H1 (cell line): ENCODE measurements at regions not wholly inside any gene's neighbourhood (a gene's known extent, or its start where the extent isn't known, plus 50 kb on each side); places are given as distances from the start of the nearest gene placed in this dataset.

Source experiments
- CTCF ChIA-PET: fragments of 300-600 bp; sonication (Branson Sonifier 250); formaldehyde crosslinking; loops from one replicate; lab custom pipeline; 2021; ENCODE audit not compliant: partially characterized antibody; lab: Charles Lee
- POLR2A ChIA-PET: fragments of 300-600 bp; sonication (Branson Sonifier 250); formaldehyde crosslinking; loops from one replicate; lab custom pipeline; 2021; ENCODE audit warnings: inconsistent platforms; ENCODE audit not compliant: partially characterized antibody; lab: Charles Lee
- DNase-seq, 2 experiments: peaks; one replicate each; pipeline versions ENCODE4 v3.0.0 to v3.0.0-alpha.2; 2010 to 2022; ENCODE audit warnings: low spot score in 2 of 2, low read depth in 1 of 2, mixed read lengths in 1 of 2
- FAIRE-seq: peaks from 2 replicates; lab custom pipeline; 2011; peaks lifted over from hg19 to GRCh38; lab: Jason Lieb, UNC
- H2AFZ ChIP-seq: 2 replicates; pipeline ENCODE4 v1.8.1; 2012; ENCODE audit warnings: low read length, inconsistent platforms
- H2AK5ac ChIP-seq: 2 replicates; pipeline ENCODE4 v1.6.1; 2013; ENCODE audit warnings: low read depth, low read length
- H2BK120ac ChIP-seq: replicated peaks from 2 replicates; pipeline ENCODE3; 2013; ENCODE audit warnings: low read depth, low read length, inconsistent platforms
- H2BK12ac ChIP-seq: 2 replicates; pipeline ENCODE4 v1.6.1; 2013; ENCODE audit warnings: low read depth, low read length
- H2BK15ac ChIP-seq: 2 replicates; pipeline ENCODE4 v1.6.1; 2013; ENCODE audit warnings: low read length
- H2BK20ac ChIP-seq: 2 replicates; pipeline ENCODE4 v1.6.1; 2013; ENCODE audit warnings: low read length
- H2BK5ac ChIP-seq: 2 replicates; pipeline ENCODE4 v1.6.1; 2013; ENCODE audit warnings: low read depth, low read length
- H3K14ac ChIP-seq: 2 replicates; pipeline ENCODE4 v1.6.1; 2013; ENCODE audit warnings: inconsistent platforms; ENCODE audit not compliant: insufficient read length
- H3K18ac ChIP-seq: 2 replicates; pipeline ENCODE4 v1.6.1; 2013; ENCODE audit warnings: low read length; ENCODE audit errors: extremely low read depth
- H3K23ac ChIP-seq: 2 replicates; pipeline ENCODE4 v1.6.1; 2013; ENCODE audit warnings: inconsistent platforms; ENCODE audit not compliant: insufficient read length
- H3K23me2 ChIP-seq: 2 replicates; pipeline ENCODE4 v1.6.1; 2013; ENCODE audit warnings: low read depth, low read length
- H3K27ac ChIP-seq: 2 replicates; pipeline ENCODE4 v1.6.1; 2011; ENCODE audit warnings: low read depth, low read length, inconsistent platforms
- H3K27me3 ChIP-seq, 4 experiments: replicated peaks in 1 of 4; 1 replicate in 1 of 4; 2 replicates in 3 of 4; pipeline versions ENCODE4 v1.6.1 to v1.8.1; 2011 to 2013; ENCODE audit warnings: low read length in 3 of 4, mild to moderate bottlenecking in 3 of 4, inconsistent platforms in 2 of 4, mixed read lengths in 2 of 4, moderate library complexity in 1 of 4; ENCODE audit not compliant: control insufficient read depth in 3 of 4, insufficient read depth in 3 of 4; ENCODE audit errors: extremely low read depth in 1 of 4
- H3K36me3 ChIP-seq, 4 experiments: 2 replicates each; pipeline versions ENCODE4 v1.6.1 to v1.8.1; 2011 to 2013; ENCODE audit warnings: mild to moderate bottlenecking in 4 of 4, low read length in 3 of 4, moderate library complexity in 2 of 4, control low read depth in 1 of 4, inconsistent platforms in 1 of 4; ENCODE audit not compliant: insufficient read depth in 4 of 4, control insufficient read depth in 2 of 4
- H3K4ac ChIP-seq: replicated peaks from 2 replicates; pipeline ENCODE3; 2013; ENCODE audit warnings: low read length, low read depth, mixed read lengths, inconsistent platforms; ENCODE audit not compliant: insufficient read length
- H3K4me1 ChIP-seq, 4 experiments: replicated peaks in 1 of 4; 1 replicate in 1 of 4; 2 replicates in 3 of 4; pipeline versions ENCODE4 v1.6.1 to v1.8.1; 2011 to 2013; ENCODE audit warnings: low read length in 3 of 4, inconsistent platforms in 2 of 4, mixed read lengths in 1 of 4; ENCODE audit not compliant: insufficient read depth in 4 of 4, control insufficient read depth in 3 of 4
- H3K4me2 ChIP-seq, 2 experiments: 2 replicates each; pipeline versions ENCODE4 v1.6.1 to v1.8.1; 2011 to 2013; ENCODE audit warnings: low read depth in 2 of 2, low read length in 2 of 2, control low read depth in 1 of 2, inconsistent platforms in 1 of 2, mild to moderate bottlenecking in 1 of 2; ENCODE audit not compliant: insufficient read depth in 1 of 2
- H3K4me3 ChIP-seq, 4 experiments: fragments of 200-600, 300-600 bp in 1 of 4; sonication (generic), shearing (Covaris generic), sonication (Bioruptor Twin) in 1 of 4; 2 replicates each; pipeline versions ENCODE4 v1.5.1 to v1.8.1; 2011 to 2016; ENCODE audit warnings: low read length in 4 of 4, low read depth in 3 of 4, control low read depth in 2 of 4, inconsistent platforms in 2 of 4, mild to moderate bottlenecking in 2 of 4, mixed read lengths in 1 of 4, moderate library complexity in 1 of 4; ENCODE audit not compliant: insufficient read depth in 2 of 4; ENCODE audit errors: extremely low read depth in 1 of 4
- H3K56ac ChIP-seq: replicated peaks from 2 replicates; pipeline ENCODE3; 2013; ENCODE audit warnings: low read depth, mild to moderate bottlenecking, mixed read lengths, low read length, inconsistent platforms; ENCODE audit not compliant: insufficient read length
- H3K79me1 ChIP-seq: 2 replicates; pipeline ENCODE4 v1.6.1; 2013; ENCODE audit warnings: low read depth, low read length, control low read depth
- H3K79me2 ChIP-seq, 2 experiments: 2 replicates each; pipeline versions ENCODE4 v1.6.1 to v1.8.1; 2012 to 2013; ENCODE audit warnings: low read length in 2 of 2, mild to moderate bottlenecking in 2 of 2, inconsistent platforms in 1 of 2; ENCODE audit not compliant: insufficient read depth in 2 of 2, control insufficient read depth in 1 of 2
- H3K9ac ChIP-seq, 4 experiments: replicated peaks in 1 of 4; 1 replicate in 1 of 4; 2 replicates in 3 of 4; pipeline versions ENCODE4 v1.6.1 to v1.8.1; 2011 to 2013; ENCODE audit warnings: low read depth in 3 of 4, low read length in 3 of 4, control low read depth in 2 of 4, mild to moderate bottlenecking in 2 of 4, moderate library complexity in 2 of 4, inconsistent platforms in 1 of 4; ENCODE audit errors: extremely low read depth in 1 of 4
- H3K9me3 ChIP-seq, 2 experiments: 2 replicates each; pipeline versions ENCODE4 v1.6.1 to v1.8.1; 2012 to 2013; ENCODE audit warnings: mild to moderate bottlenecking in 2 of 2, moderate library complexity in 2 of 2, control low read depth in 1 of 2, inconsistent platforms in 1 of 2, low read depth in 1 of 2, low read length in 1 of 2, mixed read lengths in 1 of 2; ENCODE audit not compliant: insufficient read depth in 2 of 2
- H4K20me1 ChIP-seq, 2 experiments: replicated peaks in 1 of 2; 2 replicates each; pipeline versions ENCODE3 to v1.8.1; 2011 to 2013; ENCODE audit warnings: inconsistent platforms in 2 of 2, low read length in 2 of 2, mild to moderate bottlenecking in 1 of 2; ENCODE audit not compliant: insufficient read depth in 2 of 2, control insufficient read depth in 1 of 2
- H4K5ac ChIP-seq: 2 replicates; pipeline ENCODE4 v1.6.1; 2013; ENCODE audit warnings: low read length, low read depth, mixed read lengths, inconsistent platforms; ENCODE audit not compliant: insufficient read length
- H4K8ac ChIP-seq: 2 replicates; pipeline ENCODE4 v1.8.0; 2013; ENCODE audit warnings: mild to moderate bottlenecking, moderate library complexity, low read length, inconsistent platforms; ENCODE audit not compliant: insufficient read depth; ENCODE audit errors: extremely low read depth
- H4K91ac ChIP-seq: replicated peaks from 2 replicates; pipeline ENCODE3; 2013; ENCODE audit warnings: low read length, mixed read lengths, inconsistent platforms; ENCODE audit not compliant: insufficient read length
- BCL11A ChIP-seq, 2 experiments: IDR thresholded peaks; one replicate each; pipeline ENCODE4 v1.6.1; 2011; ENCODE audit warnings: low read depth in 2 of 2, low read length in 2 of 2, mild to moderate bottlenecking in 2 of 2
- CBX5 ChIP-seq: fragments of 300-800, 300-1000 bp; sonication (generic); IDR thresholded peaks from 2 replicates; pipeline ENCODE4 v1.7.1; 2016; ENCODE audit warnings: antibody characterized with exemption, low read length, low read depth
- CREB1 ChIP-seq: IDR thresholded peaks from 2 replicates; pipeline ENCODE4 v1.6.1; 2012; ENCODE audit warnings: inconsistent platforms
- EGR1 ChIP-seq: IDR thresholded peaks from 2 replicates; pipeline ENCODE4 v1.6.1; 2011; ENCODE audit warnings: low read depth, low read length, borderline replicate concordance
- EZH2 ChIP-seq: fragments of 200-600 bp; sonication (generic); IDR thresholded peaks from 2 replicates; pipeline ENCODE4 v1.7.1; 2012; ENCODE audit warnings: low read depth, mild to moderate bottlenecking, moderate library complexity, low read length, inconsistent platforms; ENCODE audit not compliant: severe bottlenecking
- GABPA ChIP-seq: IDR thresholded peaks from 2 replicates; pipeline ENCODE4 v1.6.1; 2011; ENCODE audit warnings: mild to moderate bottlenecking, low read length, moderate library complexity, borderline replicate concordance; ENCODE audit not compliant: insufficient read depth
- GTF2F1 ChIP-seq: IDR thresholded peaks from 2 replicates; pipeline ENCODE4 v1.6.1; 2012; ENCODE audit warnings: low read depth, low read length, improper control_type of control experiment, borderline replicate concordance
- KDM4A ChIP-seq: IDR thresholded peaks from one replicate; pipeline ENCODE4 v1.7.1; 2012; ENCODE audit warnings: low read depth, mild to moderate bottlenecking, moderate library complexity, low read length, inconsistent platforms; ENCODE audit not compliant: severe bottlenecking
- RXRA ChIP-seq: IDR thresholded peaks from 2 replicates; pipeline ENCODE4 v1.6.1; 2011; ENCODE audit warnings: low read depth, mild to moderate bottlenecking, low read length, moderate library complexity; ENCODE audit not compliant: insufficient read depth
- SIX5 ChIP-seq: IDR thresholded peaks from 2 replicates; pipeline ENCODE4 v1.6.1; 2011; ENCODE audit warnings: mild to moderate bottlenecking, low read depth, low read length
- TAF1 ChIP-seq: IDR thresholded peaks from 2 replicates; pipeline ENCODE4 v1.6.1; 2011; ENCODE audit warnings: mild to moderate bottlenecking, low read depth, low read length
- USF2 ChIP-seq: IDR thresholded peaks from 2 replicates; pipeline ENCODE4 v1.6.1; 2011; ENCODE audit warnings: low read length, improper control_type of control experiment
- YY1 ChIP-seq: IDR thresholded peaks from 2 replicates; pipeline ENCODE4 v1.6.1; 2011; ENCODE audit warnings: low read depth, mild to moderate bottlenecking, low read length
- WGBS, 2 experiments: shearing (Covaris generic) in 1 of 2; methylation state at CpG; one replicate each; pipeline versions ENCODE4 v1.1.6 to v1.1.7; 2013 to 2015; ENCODE audit warnings: low lambda C conversion rate in 2 of 2, mixed read lengths in 2 of 2, inconsistent platforms in 1 of 2, low coverage in 1 of 2, missing lambda C conversion rate in 1 of 2; ENCODE audit not compliant: insufficient replicate concordance in 2 of 2, insufficient coverage in 1 of 2, insufficient read length in 1 of 2; ENCODE audit errors: extremely low coverage in 1 of 2, missing lambda C conversion rate in 1 of 2; 5-methylcytosine and 5-hydroxymethylcytosine counted together

- no peak for FAIRE-seq
- Histone ChIP-seq H3K9ac (no peak overlapping the region), H3K23me2 (no peaks in the 10 kb centered on the region), H4K91ac (no peak overlapping the region), H3K9me3 (no peaks in the 10 kb centered on the region), H3K36me3 (no peaks in the 10 kb centered on the region), H2BK5ac (no peak overlapping the region), H3K56ac (no peak overlapping the region), H2BK120ac (no peak overlapping the region), H3K79me2 (no peaks in the 10 kb centered on the region), H3K27me3 (no peaks in the 10 kb centered on the region), H3K23ac (no peak overlapping the region), H3K4me2 (no peak overlapping the region), H4K5ac (no peak overlapping the region), H4K8ac (no peak overlapping the region), H3K4me3 (no peak overlapping the region), H3K14ac (no peak overlapping the region), H3K27ac (no peak overlapping the region), H3K4me1 (peaks cover 0 to 3% (median 1%) of the 10 kb centered on the region in 4 experiments; a peak in 2 of 7 replicates), H3K79me1 (no peaks in the 10 kb centered on the region), H2BK15ac (no peak overlapping the region), H2BK20ac (no peak overlapping the region), H2BK12ac (no peak overlapping the region), H3K4ac (no peak overlapping the region), H2AFZ (no peak overlapping the region), H2AK5ac (no peak overlapping the region), H4K20me1 (no peaks in the 10 kb centered on the region), H3K18ac (no peak overlapping the region)
- no peak for DNase-seq
- 90% methylated on average over 18 of the region's 18 CpGs; no CpG with 5 or more reads in 1 of the 2 experiments for WGBS, 2 experiments
- CTCF ChIA-PET, result interaction anchor here (0.7 to 2.0 kb wide), 10 partner anchors 8 to 263 kb away, joined by 3 to 8 read pairs (median 4); no protein-coding TSS in a partner anchor
- POLR2A ChIA-PET, result interaction anchor here (0.5 to 0.6 kb wide), 2 partner anchors 54 to 269 kb away, joined by 3 to 5 read pairs; no protein-coding TSS in a partner anchor
- TF ChIP-seq EZH2 (no peak), KDM4A (no peak), YY1 (no peak), SIX5 (no peak), USF2 (no peak), RXRA (no peak), GTF2F1 (no peak), TAF1 (no peak), EGR1 (no peak), CBX5 (no peak), BCL11A (IDR thresholded peaks at IDR 0.05; ENCODE audit: low read depth in 2 of 2, low read length in 2 of 2) (no peak), CREB1 (no peak), GABPA (no peak)
Measured at GRCh38 chr7:3146571-3147226, 103.0 kb upstream of the CARD11 start.
